HG02943 (cell line): ENCODE measurements at regions not wholly inside any gene's neighbourhood (a gene's known extent, or its start where the extent isn't known, plus 50 kb on each side); places are given as distances from the start of the nearest gene placed in this dataset.

Experiments
- ATAC-seq: cut with Tn5 transposase; IDR thresholded peaks from one replicate; pipeline ENCODE4 v1.9.1; 2021; ENCODE audit warnings: mild to moderate bottlenecking, low read depth, moderate library complexity; ENCODE audit not compliant: unreplicated experiment

- no peak for ATAC-seq
Observed at GRCh38 chr20:52921340-52921739, 50.8 kb upstream of the TSHZ2 start.

DNA sequence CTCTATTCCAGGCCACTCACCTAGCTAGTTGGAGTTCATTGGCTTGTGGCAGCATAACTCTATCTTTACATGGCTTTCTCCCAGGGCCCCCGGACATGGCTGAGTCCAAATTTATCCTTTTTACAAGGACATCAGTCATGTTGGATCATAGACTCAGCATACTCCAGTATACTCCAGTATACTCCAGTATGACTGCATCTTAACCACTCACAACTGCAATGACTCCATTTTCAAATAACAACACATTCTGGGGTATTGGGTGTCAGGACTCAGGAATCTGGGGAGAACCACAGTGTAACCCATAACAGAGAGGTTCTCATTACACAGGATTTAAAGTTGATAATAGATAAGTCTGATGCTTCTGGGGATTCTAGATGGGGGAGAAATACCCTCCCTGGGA lies 53.8 kb upstream of the TSHZ2 start:
- no peak for ATAC-seq

DNA sequence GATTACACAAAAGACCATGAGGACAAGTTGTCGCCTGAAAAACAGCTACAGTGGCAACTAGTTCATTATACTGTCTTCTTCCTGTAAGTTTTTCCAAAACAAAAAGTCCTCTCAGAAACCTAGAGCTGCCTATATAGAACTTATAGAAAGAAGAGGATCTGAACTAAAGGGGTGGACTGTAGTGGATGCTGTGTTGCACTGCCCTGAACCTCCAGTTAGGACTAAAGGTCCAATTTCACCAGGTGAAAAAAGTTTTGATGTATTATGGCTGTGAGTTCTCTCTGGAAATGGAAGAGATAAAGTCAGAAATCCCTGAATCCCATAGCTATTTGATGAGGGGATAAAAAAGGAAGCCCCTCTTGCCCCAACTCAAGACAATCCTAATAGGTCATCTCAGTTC lies 56.6 kb upstream of the TSHZ2 start:
- ATAC-seq, result no peak

GRCh38 chr20:52914870-52915269 lies 57.3 kb upstream of the TSHZ2 start:
- no peak for ATAC-seq

DNA sequence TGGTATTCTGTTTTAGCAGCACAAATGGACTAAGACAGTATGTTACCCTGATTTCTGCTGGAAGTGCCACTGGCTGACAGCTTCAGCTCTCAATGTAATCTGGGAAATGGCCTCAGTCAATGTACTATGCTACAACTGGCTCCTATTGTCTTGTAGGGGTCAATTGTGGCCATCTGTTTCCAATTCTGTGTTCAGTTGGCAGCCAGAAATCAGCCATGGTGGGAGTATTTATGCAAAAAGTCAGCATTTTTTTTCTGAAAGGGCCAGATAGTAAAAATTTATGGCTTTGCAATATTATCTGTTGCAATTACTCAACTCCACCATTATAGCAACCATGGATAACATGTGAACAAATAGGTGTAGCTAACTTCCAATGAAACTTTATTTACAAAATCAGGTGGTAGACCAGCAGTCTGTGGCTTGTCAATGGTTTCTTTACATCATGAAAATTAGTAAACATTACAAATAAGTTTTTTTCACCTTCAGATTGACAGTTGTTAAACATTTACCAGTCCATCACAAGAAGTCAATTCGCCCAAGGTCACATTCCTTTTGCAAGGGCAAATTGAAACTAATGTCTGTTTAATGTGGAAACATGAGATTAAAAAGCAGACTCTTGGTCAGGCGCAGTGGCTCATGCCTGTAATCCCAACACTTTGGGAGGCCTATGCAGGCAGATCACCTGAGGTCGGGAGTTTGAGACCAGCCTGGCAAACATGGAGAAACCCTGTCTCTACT lies 58.3 kb upstream of the TSHZ2 start:
- no peak for ATAC-seq

GRCh38 chr20:52905241-52905994 lies 66.7 kb upstream of the TSHZ2 start:
- no peak for ATAC-seq

- no peak for ATAC-seq
Observed at GRCh38 chr20:52904837-52905236, 67.3 kb upstream of the TSHZ2 start.

DNA sequence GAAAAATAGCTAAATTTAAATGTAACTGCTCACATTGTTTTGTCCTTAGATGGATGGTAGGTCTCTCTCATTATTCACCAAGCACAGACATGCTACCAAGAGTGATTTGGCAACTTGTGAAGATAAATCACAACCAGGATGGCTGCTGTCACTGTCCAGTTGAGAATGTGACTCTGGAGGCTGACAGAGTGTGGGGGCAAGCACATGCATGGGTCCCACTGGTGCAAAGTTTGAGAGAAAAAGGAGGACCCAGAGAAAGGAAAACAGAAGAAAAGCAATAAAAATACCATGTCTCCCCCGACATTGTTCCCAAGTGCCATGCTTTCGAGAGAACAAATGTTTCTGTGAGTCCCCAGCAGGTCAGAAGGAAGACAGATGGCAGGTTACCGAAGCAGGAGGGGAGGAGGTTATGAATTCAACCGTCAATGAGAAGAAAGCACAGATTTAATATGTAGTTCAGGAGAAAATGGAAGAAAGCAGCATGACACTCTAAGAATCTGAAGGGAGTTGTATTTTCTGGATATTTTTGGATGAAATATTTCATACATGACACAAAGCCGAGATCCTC lies 73.0 kb upstream of the TSHZ2 start:
- no peak for ATAC-seq

DNA sequence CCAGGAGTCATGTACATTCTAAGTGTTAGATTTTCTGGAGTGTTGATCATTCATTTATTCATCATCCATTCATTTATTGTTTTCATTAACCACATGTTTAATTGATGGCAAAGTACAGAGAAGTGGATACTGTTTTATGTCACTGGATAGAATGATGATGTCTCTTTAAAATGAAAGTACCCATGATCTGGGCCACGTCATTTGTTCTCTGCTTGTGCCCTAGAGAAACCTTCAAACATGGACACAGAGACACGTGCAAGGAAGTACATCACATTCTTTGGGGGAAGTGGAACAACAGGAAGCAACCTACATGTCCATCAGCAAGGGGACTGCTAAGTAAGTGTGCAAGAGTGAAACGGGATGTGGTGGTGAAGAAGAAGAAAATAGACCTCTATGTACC lies 75.8 kb upstream of the TSHZ2 start:
- no peak for ATAC-seq

DNA sequence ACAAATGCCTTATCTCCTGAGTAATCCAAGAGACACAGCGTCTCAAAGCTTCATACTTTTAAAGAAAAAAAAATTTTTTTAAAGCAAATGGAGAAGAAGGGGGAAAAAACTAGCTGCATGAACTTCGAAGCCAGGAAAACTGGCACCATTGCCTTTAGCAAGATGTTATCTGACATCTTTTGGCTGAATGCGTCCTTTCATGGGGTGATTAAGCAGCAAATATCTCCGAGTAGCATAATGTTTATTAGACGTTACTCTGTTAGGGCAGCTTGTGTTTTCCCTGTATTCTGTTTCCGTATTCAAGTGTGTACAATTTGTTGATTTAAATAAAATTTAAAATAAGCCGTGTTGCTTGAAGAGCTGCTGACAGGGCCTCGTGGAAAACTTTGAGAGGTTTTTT lies 76.5 kb upstream of the TSHZ2 start:
- no peak for ATAC-seq

DNA sequence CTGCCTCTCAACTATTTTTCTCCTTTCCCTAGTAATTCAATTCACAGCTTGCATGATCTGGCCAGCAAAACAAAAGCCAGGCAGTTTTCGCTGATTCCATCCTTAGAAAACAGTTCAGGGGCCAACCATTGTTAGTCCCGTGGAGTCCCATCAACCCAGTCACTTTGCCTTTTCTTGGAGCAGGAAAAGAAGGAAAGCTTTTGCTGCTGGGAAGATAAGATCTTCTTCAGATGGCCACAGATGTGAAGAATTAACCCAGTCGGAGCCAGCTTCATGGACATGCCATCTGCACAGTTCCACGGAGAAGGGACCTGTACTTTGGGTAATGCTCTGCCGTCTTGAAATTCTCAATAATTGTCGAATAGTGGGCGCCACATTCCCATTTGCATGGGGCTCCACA lies 76.9 kb upstream of the TSHZ2 start:
- no peak for ATAC-seq

DNA sequence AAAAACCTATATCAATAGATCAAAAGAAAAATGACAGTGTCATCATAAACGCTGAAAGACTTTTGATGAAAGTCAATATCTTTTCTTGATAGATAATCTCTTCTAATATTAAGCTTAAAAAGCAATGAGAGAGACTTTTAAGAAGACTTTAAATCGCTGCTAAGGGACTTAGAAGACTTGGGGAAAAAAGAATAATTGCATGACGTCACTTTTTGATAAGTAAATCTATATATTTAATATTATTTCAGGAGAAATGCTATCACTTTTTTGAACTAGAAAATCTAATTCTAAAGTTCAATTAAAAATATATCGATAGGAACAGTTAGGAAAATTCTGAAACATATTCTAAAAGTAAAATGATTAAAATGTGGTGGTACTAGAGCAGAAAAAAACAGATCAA lies 78.7 kb upstream of the TSHZ2 start:
- no peak for ATAC-seq

DNA sequence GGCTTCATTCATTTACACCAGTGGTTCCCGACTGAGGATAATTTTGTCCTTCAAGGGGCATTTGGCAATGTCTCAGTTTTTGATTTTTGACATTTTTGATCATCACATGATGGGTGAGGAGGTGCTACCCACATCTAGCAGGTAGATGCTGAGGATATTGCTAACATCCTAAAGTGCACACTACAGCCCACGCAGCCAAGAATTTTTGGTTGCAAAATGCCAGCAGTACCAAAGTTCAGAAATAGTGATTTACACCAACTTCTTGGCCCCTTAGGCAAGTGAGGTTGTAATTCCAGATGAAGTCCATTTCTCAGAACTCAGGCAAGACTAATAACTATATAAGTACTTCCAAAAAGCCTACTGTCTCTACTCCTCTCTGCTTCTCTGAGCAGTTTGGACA lies 80.1 kb upstream of the TSHZ2 start:
- no peak for ATAC-seq

DNA sequence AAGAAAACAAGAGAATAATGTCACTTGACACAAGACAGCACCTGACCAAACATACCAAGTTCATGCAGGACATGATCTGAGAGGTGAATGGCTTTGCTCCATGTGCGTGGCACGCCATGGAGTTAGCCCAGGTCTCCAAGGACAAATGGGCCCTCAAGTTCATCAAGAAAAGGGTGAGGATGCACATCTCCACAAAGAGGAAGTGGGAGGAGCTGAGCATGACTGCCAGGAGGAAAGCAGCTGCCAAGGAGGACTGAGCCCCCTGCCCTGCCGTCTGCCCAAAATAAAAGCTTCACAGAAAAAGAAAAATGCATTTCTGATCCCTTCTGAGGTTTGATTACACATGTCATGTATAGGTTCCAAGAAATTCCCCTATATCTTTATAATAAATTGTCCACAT lies 82.0 kb upstream of the TSHZ2 start:
- no peak for ATAC-seq

- no peak for ATAC-seq
Observed at GRCh38 chr20:52889225-52889624, 82.9 kb upstream of the TSHZ2 start.

DNA sequence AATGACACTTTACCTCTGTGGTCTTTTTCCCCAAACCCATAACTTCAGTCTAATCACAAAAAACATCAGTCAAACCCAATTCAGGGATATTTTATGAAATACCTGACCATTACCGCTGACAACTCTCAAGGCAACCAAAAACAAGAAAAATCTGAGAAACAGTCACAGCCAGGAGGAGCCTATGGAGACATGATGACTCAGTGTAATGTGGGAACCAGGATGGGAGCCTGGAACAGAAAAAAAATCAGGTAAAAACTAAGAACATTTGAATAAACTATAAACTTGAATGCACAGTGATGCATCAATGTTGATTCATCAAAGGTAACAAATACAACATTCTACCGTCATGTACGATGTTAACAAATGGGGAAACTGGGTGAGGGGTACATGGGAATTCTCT lies 84.1 kb upstream of the TSHZ2 start:
- ATAC-seq, result no peak

DNA sequence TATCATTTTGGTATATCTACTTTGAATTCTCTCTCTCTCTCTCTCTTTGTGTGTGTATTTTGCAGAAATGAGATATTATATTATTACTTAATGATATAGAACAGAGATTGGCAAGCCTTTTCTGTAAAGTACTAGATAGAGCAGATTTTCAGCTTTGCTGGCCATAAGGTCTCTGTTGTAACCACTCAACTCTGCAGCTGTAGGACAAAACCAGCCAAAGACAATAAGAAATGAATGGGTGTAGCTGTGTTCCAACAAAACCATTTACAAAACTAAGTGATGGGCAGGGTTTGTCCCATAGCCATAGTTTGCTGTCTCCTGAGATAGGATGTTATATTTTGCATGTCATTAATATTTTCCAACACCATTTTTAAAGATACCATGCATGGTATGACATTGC lies 91.2 kb upstream of the TSHZ2 start:
- no peak for ATAC-seq

DNA sequence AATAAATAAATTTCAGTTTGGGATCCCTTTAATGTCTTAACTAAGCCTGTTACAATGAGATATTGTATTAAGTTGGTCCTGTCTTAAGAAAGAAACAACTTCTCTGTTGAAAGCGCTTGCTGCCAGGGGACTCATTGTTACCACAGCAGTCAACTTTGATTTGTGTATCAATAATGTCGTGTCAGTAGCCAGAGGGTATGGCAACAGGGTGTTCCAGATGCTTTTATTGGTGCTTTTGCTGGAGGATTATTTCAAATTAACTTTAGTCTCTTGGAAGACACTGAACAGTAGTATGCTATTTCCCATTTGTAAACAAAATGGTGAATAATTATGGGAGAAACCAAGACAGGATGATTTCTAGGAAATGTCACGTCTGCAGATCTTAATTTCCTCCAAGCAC lies 91.9 kb upstream of the TSHZ2 start:
- ATAC-seq, result no peak

DNA sequence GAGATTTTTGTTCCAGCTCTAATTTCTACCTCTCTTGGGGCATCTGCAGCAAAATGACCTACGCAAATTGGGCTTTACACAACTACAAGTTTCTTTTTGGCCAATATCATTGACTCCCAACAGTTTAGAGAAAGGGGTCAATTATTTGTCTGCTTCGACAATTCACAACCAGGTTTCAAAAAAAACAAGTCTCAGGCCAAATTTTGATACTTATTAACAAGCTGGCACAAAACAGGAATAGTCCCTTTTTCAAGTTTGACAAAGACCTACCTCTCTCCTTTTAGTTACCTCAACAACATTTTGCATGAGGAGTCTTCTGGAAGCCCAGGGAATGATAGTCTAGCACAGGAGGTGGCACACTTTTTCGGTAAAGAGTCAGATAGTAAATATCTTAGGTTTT lies 97.9 kb upstream of the TSHZ2 start:
- no peak for ATAC-seq

- no peak for ATAC-seq
Observed at GRCh38 chr20:52869698-52870501, 102.3 kb upstream of the TSHZ2 start.

DNA sequence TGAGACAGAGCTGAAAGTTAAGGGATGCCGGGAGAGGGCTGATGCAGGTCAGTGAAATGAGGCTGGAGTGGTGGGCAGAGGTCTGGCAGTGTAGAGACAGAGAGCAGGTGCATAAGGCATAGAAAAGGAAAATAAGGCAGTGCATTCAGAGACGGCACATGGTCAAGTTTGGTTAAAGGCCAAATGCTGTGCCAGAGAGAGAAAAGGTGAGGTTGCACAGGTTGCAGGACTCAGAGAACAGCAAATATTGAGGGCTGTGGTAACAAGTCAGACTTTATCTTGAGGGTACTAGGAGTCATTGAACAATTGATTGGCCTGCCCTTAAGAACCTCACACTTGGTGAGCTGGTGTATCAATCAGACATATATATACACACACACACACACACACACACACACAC lies 102.9 kb upstream of the TSHZ2 start:
- no peak for ATAC-seq
